GM23248 (cell line): ENCODE measurements at regions not wholly inside any gene's neighbourhood (a gene's known extent, or its start where the extent isn't known, plus 50 kb on each side); places are given as distances from the start of the nearest gene placed in this dataset.

Experiments used
- EZH2 ChIP-seq: fragments of 200-600 bp; sonication (generic); IDR thresholded peaks from 2 replicates; pipeline ENCODE4 v1.6.1; 2018; ENCODE audit warnings: antibody characterized with exemption, mild to moderate bottlenecking; ENCODE audit not compliant: insufficient read depth, poor library complexity, severe bottlenecking
- EZH2phosphoT487 ChIP-seq: fragments of 200-600 bp; sonication (generic); IDR thresholded peaks from 2 replicates; pipeline ENCODE4 v1.6.1; 2018; ENCODE audit warnings: antibody characterized with exemption, moderate library complexity, mild to moderate bottlenecking, low read depth; ENCODE audit not compliant: insufficient read depth

- TF ChIP-seq EZH2phosphoT487 = no peak
- no peak for TF ChIP-seq EZH2
Measured at GRCh38 chr9:28207657-28208056, 634.4 kb upstream of the C9orf72 start.
